ENCODE measurements at regions not wholly inside any gene's neighbourhood (a gene's known extent, or its start where the extent isn't known, plus 50 kb on each side); places are given as distances from the start of the nearest gene placed in this dataset.
"Not testable (repeated sequence)": the region's sequence is repeated elsewhere in the genome, so short reads cannot be mapped to it uniquely, and the experiment has no call there.

GRCh38 chr4:106525425-106525824, 156.8 kb upstream of the GIMD1 start:
- TF ChIP-seq CTCF (IDR thresholded peaks at IDR 0.05; ENCODE audit: extremely low read depth in 1 of 2, insufficient read depth in 1 of 2, low read depth in 1 of 2, low read length in 2 of 2); POLR2AphosphoS5 (IDR thresholded peaks at IDR 0.05; ENCODE audit: insufficient read depth, low read depth, low read length); POLR2A (IDR thresholded peaks at IDR 0.05; ENCODE audit: low read depth, low read length): not testable (repeated sequence)

All from endothelial cell of umbilical vein (primary cell).